ENCODE measurements at regions not wholly inside any gene's neighbourhood (a gene's known extent, or its start where the extent isn't known, plus 50 kb on each side); places are given as distances from the start of the nearest gene placed in this dataset.

DNA sequence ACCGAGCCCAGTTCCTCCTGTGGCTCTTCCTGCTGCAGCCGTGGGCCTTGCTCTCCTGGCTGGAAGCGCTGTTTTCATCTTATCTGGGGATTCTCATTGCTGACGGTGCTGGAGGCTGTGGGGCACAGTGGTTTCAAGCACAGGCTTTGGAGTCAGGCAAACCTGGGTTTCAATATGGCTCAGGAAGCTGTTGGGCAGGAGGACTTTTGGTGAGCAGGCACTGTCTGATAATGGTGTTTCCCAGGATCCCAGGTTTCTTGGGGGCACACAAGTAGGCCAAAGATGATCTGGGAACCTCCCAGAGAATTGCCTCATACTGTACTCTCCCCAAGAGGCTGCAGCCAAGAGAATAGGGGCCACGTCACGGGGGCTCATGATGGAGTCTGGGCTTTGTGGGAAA is 105.6 kb upstream of the TRABD2B start:
- TF ChIP-seq, protein P1, sequence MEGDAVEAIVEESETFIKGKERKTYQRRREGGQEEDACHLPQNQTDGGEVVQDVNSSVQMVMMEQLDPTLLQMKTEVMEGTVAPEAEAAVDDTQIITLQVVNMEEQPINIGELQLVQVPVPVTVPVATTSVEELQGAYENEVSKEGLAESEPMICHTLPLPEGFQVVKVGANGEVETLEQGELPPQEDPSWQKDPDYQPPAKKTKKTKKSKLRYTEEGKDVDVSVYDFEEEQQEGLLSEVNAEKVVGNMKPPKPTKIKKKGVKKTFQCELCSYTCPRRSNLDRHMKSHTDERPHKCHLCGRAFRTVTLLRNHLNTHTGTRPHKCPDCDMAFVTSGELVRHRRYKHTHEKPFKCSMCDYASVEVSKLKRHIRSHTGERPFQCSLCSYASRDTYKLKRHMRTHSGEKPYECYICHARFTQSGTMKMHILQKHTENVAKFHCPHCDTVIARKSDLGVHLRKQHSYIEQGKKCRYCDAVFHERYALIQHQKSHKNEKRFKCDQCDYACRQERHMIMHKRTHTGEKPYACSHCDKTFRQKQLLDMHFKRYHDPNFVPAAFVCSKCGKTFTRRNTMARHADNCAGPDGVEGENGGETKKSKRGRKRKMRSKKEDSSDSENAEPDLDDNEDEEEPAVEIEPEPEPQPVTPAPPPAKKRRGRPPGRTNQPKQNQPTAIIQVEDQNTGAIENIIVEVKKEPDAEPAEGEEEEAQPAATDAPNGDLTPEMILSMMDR (IDR thresholded peaks at IDR 0.05) = no peak
- no peak for TF ChIP-seq POLR2AphosphoS5 (IDR thresholded peaks at IDR 0.05)
